ENCODE measurements at regions not wholly inside any gene's neighbourhood (a gene's known extent, or its start where the extent isn't known, plus 50 kb on each side); places are given as distances from the start of the nearest gene placed in this dataset.
"Not testable (repeated sequence)": the region's sequence is repeated elsewhere in the genome, so short reads cannot be mapped to it uniquely, and the experiment has no call there.

DNA sequence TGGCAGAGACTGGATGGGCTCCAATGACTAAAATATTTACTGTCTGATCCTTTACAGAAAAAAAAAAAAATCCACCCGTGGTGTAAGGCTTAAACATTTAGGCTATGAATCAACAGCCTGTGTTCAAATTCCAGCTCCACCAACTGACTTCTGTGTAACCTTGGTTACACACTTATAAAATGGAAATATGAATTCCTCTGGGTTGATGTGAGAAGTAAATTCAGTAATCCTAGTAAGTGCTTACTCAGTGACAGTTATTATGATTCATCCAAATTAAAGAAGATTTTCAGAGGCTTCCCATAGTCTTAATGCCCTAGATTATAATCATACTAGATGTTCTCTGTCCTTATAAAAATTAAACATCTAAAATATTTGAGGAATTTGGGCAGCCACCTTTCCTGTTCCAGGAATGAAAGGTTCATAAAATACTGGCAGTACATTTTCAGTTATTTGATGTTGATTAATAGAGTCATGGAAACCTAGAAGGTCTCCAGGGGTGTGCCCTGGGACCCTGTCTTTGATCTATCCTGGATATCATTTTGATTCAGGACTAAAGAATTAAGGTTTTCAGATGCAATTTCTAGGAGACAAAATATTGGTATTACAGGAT is 180.3 kb upstream of the ZNF217 start:
- DNase-seq (ENCODE audit: low read depth in 2 of 2): peak; percentile 96

DNA sequence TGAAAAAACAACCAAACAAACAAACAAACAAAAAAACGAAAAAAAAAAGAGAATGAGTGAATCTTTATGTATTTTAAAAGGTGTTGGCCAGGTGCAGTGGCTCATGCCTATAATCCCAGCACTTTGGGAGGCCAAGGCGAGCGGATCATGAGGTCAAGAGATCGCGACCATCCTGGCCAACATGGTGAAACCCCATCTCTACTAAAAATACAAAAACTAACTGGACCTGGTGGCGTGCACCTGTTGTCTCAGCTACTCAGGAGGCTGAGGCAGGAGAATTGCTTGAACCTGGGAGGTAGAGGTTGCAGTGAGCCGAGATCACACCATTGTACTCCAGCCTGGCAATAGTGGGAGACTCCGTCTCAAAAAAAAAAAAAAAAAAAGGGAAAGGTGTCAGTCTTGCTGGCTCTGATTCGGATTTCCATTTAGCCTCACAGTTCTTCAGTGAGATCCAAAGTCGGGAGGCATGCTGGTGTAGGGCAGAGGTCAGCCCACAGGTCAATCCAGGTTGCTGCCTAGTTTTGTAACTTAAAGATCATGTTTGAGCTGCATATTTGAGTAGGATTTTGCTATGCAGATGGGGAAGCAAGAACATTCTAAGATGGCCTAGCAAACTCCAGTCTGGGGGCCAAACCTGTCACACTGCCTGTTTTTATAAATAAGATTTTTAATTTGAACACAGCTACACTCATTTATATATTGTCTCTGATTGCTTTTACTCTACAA is 179.6 kb upstream of the ZNF217 start:
- DNase-seq (ENCODE audit: low read depth in 2 of 2): not testable (repeated sequence)

DNA sequence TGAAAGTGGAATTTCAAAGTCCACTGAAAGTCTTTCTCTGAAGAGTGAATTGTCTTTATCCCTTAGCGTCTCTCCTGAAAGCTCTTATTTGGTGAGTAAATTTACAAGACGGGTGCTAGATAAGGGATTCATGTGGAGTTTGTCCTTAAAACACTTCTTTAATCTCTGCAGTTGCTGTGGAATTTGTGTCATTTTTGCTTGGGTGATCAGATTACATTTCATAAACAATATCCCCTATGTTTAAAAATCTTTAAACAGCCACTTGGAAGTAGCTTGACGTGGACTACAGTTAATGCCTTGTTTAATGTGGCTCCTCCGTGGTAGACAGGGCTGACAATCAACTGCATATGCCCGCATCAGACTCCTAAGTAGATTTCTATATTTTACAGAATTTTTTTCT is 175.4 kb upstream of the ZNF217 start:
- no peak for DNase-seq (ENCODE audit: low read depth in 2 of 2)

DNA sequence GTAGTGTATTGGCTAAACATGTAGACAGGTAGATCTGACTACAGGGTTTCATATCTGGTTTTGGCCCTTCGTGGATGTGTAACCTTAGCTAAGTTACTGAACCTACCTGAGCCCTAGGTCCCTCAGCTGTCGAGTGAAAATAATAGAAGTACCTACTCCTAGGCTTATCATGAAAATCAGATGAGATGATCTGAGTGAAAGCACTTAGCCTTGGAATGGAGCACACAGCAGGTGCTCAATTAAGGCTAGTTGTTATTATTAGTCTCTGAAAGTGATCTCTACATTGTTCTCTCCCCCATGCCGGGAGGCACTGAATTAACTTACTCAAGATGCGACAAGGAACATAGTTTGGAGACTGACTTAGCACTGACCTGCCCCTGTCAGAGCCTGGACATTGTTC is 174.7 kb upstream of the ZNF217 start:
- no peak for DNase-seq (ENCODE audit: low read depth in 2 of 2)

DNA sequence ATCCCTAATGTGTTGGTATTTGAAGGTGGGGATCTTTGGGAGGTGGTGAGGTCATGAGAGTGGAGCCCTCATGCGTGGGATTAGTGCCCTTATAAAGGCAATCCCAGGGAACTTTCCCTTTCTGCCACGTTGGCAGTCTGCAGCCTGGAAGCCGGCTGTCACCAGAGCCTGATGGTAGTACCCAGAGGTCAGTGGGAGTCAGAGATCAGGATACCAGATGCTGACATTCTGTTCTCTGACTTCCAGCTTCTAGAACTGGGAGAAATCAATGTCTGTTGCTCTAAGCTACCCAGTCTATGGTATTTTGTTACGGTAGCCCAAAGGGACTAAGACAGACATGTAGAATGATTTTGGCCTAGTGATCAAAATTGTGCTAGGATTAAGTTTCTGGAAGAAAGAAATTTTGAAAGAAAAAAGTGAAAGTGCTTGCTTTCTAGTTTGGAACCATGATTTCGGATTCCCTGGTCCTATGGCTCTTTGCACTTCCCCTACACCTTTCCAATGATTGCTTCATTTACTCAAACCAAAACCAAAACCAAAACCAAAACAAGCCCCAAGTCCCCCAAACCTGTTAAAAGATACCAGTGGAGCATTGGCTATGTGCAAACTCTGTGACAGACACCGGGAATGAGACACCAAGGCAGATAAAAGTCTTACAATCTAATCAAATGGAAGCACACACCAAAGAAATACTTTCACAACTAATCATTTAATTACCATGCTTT is 173.7 kb upstream of the ZNF217 start:
- no peak for DNase-seq (ENCODE audit: low read depth in 2 of 2)

DNA sequence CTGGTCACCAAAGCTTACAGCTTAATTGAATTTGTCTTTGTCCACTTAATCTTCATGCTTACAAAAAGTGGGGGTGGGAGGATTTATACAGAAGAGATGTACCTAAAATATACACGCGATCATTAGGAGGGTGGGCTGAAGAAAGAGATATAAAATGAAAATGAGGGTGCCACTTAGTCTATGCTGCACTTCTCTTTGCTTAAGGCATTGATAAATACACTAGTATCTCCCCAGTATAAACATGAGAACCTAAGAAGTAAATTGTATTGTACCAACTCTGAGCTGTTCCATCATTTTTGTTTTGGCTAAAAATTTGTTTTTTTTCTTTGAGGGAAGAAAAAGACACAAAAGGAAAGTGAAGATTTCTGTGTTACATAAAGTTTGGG is 170.8 kb upstream of the ZNF217 start:
- no peak for DNase-seq (ENCODE audit: low read depth in 2 of 2)

DNA sequence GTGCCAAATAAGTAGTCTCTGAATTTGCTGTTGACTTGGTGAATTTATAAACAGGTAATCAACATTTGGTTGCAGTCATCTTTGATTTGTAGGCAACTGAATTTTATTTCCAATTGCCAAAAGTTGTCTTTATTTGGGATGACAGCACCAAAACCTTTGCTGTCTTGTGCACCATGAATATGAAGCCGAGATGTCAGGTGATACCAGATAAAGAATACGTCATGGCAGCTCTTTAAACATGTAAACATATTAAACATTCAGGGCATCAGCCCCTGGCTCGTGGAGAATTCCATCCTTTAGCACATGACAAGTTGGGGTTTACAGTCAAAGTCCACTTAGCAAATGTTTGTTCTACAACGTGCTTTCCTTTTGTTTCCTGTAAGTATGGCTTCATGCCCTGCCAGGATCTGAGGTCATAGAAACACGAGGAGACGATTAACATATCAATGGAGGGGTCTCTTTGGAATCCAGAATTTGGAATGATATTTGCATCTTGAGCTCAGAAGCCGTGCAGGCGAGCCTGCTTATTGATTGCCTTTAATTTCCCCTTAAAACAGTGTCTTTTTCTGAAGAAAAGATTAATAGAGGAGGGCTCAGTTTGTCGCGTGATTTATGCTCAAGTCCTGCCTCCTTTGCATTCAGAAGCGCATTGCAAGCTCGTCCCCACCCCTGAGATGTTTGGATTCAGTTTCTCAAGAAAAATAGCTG is 170.2 kb upstream of the ZNF217 start:
- DNase-seq (ENCODE audit: low read depth in 2 of 2): no peak

DNA sequence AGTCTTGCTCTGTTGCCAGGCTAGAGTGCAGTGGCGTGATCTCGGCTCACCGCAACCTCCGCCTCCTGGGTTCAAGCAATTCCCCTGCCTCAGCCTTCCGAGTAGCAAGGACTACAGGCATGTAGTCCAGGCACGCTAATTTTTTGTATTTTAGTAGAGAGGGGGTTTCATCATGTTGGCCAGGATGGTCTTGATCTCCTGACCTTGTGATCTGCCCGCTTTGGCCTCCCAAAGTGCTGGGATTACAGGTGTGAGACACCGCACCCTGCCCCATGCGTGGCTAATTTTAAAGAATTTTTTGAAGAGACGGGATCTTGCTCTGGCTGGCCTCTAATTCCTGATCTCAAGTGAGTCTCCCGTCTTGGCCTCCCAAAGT is 168.8 kb upstream of the ZNF217 start:
- DNase-seq (ENCODE audit: low read depth in 2 of 2): not testable (repeated sequence)

DNA sequence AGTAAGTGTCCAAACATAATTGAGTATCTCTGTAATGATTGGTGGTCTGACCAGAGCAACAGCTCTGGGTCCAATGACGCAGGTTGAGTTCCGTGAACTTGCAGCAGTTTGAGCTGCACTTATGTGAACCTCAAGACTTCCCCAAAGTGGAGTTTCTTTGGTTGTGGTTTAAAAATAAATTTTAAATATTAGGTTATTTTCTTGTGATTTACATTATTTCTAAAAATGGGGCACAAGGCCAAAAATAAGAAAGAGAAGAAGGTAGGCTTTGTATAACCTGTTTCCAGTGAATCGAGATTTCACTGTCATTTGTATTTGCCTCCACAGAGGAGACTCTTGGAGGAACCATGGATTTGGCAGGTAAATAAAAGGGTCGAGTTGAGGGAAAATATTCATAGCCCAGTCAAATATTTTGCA is 166.4 kb upstream of the ZNF217 start:
- DNase-seq (ENCODE audit: low read depth in 2 of 2): no peak

DNA sequence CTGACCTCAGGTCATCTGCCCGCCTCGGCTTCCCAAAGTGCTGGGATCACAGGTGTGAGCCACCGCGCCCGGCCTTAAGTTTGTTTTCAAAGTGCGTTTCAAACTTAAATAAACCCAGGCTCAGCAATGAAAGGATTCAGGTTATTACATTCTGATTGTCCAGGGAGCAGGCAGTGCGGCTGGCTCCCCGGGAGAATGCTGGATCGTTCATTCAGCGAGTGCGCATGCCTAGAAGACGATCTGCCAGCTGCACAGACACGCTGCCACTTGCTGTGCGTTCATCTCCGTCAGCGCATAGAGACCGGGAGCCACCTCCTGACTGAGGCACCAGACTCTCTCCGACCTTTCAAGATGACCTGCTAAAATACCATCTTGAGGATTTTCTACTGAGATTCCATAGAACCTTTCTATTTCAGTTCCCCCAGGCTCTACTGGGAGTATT is 163.9 kb upstream of the ZNF217 start:
- no peak for DNase-seq (ENCODE audit: low read depth in 2 of 2)

DNA sequence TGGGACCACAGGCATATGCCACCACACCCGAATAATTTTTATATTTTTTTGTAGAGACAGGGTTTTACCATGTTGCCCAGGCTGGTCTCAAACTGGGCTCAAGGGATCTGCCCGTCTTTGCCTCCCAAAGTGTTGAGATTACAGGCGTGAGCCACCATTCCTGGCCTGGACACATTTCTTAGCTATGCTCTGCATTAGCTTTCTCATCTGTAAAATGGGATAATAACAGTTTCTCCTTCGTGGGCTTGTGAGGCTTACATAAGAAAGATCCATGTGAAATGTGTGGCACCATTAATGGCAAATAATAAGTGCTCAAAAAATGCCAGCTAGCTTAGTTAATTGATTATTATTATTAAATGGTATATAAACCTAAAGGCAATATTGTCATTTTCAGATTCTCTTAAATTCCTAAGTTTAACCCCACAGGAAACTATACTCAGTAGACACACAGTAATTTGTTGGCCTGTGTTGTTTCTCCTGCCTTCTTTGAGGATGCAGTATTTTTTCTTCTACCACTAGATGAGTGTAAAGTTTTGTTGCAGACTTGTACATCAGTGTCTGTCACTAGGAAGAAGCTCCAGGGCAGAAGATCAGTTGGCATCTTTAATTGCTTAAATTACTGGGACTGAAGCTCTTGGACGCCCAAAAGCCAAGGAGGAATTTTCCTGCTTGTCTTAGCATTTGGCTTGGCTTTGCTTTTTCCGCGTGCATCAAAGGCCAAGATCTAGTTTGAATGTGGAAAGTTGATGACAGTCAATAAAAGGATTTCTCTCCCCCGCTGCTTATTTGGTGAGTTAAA is 162.3 kb upstream of the ZNF217 start:
- DNase-seq (ENCODE audit: low read depth in 2 of 2): no peak

DNA sequence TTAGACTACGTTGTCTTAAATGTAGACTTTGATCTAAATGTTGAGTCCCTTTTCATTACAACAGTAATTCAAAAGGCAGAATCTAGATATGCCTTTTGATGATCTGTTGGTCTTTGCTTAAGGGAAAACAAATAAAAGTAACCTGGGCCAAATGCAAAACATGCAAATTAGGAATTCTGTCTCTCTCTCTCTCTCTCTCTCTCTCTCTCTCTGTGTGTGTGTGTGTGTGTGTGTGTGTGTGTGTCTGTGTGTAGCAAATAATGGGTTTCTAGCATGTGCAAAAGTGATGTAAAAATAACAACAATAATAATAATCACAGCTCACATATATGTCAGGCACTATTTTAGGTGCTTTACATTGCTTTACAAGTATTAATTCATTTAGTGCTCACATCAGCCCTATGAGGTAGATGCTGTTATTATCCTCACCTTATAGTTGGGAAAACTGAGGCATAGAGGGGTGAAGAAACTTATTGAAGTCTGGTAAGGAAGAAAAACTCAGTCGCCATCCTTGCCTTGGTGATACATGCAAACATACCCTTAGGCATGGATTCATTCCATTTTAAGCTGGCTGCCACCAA is 160.3 kb upstream of the ZNF217 start:
- no peak for DNase-seq (ENCODE audit: low read depth in 2 of 2)

DNA sequence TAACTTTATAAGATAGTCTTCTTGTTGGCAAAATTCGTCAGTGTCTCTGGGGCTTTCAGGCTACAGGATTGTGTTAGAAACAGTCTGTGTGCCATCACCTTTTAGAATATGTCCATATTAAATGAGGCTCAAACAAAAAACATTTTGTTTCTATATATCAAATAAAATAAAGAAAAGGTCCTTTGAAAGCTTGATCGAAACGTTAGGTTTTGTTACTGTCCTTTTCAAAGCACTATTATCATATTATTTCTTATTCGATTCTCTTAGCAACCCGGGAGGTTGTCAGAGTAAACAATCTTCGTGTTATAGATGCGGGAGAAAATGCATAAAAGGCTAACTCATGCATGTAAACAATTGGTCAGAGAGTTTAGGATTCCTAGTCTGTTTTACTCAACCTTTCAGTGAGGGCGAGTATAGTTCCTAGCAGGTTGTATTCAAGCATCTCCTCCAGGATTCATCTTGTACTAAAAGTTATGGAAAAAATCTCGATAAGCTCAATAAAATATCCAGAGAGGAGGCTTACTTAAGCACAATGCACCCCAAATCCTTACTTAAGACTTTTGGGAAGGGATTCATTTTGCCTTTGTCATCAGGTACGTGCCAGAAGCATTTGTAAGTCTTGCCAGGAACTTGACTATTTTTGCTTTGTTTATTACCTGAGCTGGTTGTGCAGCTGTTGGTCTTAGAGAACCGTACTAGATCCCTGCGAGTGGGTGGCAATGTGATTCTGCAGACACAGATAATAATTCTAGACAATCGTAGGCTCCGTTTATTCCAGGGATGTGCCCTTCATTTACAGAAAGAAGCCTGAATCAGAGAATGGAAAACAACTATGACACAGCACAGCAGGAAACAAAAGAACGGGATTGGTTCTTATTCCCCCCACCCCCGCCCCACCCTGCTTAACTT is 159.6 kb upstream of the ZNF217 start:
- no peak for DNase-seq (ENCODE audit: low read depth in 2 of 2)

DNA sequence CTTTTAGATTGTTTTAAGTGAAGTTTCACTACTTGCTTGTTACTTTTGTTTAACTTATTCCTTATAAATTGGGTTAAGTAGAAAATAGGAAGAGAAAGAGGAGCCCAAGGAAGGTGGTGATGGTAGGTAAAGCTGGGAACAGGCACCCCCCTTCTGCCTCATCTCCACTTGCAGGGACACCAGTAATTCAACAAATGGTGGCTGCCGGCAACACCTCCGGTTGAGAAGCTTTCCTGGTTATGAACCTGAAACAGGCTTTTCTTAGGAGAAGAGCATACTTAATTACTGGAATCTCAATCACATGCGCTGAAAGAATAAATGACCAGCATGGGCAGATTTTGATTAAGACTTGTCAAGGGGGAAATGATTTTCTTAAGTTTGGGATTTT is 158.9 kb upstream of the ZNF217 start:
- DNase-seq (ENCODE audit: low read depth in 2 of 2): no peak

DNA sequence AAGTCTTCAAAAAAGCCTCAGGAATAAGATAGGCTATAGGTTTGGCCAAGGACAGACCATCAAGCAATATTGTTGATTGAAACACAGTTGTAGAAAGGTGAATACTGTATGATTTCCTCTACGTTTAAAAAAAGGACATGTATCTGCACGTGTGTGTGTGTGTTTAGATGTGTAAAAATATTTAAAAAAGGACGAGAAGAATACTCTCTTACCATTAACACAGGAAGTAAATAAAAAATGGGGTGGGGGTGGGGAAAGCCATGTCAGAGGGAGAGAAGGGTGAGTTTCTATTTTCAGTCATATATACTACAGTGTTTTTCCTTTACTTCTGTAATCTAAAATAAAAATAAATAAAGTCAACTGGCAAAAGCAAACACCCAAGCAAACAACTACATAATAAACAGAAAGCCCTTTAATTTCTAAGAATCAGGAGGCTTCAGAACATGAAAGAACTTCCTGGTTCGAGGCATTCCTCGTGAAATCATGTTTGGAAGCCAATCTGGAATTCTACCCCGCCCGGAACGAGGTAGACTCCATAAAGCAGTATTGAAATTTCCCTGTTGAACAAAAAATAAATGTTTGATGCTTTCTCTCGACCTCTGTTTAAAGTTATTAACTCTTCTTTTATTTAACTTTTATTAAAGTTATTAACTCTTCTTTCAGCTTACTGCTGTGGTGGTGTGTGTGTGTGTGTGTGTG is 158.1 kb upstream of the ZNF217 start:
- DNase-seq (ENCODE audit: low read depth in 2 of 2): no peak

DNA sequence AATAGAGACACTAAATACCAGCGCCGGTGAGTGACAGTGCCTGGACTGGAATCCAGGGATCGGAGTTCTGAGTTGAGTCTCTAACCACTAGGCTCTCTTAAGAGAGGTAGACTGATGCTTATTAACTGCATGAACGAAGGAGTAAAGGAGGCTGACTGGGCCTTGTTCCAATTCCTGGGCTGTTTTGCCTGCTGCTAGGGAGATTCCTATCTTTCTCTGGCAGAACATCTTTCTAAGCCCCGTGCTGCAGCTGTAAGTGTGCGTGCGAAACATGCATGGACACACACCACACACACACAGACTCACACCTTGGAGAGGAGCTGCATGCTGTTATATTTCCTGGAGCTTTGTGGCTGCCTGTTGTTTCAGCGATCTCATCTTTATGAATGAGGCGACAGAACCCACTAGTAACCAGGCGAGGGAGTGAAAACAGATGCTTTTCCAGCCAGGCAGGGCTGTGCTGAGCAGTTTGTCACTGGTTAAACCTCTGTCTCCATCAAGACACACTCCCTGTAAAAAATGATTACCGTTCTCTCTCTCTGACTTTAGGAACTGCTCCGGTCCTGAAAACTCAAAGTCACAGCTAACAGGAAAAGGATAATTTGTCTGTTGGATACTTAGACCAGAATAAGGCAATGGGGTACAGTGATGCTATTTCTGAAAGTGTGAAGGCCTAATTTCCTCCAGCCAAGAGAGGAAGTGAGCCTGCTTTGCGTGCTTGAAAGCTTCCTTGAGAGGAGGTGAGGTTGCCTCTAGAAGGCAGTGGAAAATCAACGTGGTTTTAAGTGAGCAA is 157.4 kb upstream of the ZNF217 start:
- peak; percentile 93 for DNase-seq (ENCODE audit: low read depth in 2 of 2)

DNA sequence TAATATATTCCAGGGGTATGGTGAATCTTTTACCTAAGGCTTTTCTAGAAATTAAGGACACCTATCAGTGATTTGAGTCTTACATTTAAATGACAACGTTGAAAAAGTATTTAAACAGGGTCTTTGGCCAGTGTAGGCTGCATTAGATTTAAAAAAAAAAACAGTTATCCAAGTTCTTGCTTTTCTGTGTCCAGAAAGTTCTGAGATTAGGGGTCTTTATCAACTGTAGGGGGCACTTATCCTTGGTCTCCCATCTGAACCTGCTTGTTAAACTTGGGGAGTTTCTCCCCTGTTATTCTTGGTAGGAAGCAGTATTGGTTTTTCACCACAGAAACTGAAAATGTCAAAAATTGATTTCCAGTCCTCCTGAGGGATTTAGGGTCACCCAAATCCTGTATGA is 155.9 kb upstream of the ZNF217 start:
- DNase-seq (ENCODE audit: low read depth in 2 of 2): no peak

DNA sequence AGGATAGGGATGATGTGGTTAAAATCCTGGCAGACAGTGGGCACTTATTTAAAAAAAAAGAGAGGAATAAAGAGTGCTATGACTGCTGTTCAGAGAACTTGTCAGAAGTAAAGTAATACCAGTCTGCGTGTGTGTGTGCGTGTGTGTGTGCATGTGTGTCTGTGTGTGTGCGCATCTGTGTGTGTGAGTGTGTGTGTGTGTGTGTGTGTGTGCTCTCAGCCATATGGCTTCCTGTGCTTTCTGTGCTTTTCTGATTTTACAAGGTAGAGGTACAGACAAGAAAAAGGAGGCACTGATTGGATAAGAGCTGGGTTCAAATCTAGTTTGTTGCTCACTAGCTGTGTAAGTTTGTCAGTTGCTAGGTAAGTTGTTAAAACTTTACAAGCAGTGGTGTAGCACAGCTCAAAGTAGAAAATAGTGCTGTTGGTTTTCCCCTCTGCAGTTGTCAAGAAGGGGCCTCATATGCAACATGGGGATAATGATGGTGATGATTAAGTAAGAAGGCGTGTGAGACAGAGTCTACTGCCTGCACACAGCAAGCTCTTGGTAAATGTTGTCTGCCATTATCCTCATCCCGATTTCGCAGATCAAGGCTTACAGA is 155.3 kb upstream of the ZNF217 start:
- peak in 1 of 2 experiments; percentile 73 for DNase-seq (ENCODE audit: low read depth in 2 of 2)

Data from fibroblast of skin of left quadriceps (primary cell).